VCaP (cell line): ENCODE measurements at regions not wholly inside any gene's neighbourhood (a gene's known extent, or its start where the extent isn't known, plus 50 kb on each side); places are given as distances from the start of the nearest gene placed in this dataset.

Experiments used
- H3K27ac ChIP-seq: fragments of 450-650 bp; 2 replicates; pipeline ENCODE4 v1.5.1; 2017
- CTCF ChIP-seq: fragments of 450-650 bp; conservative IDR thresholded peaks from 2 replicates; pipeline ENCODE4 v1.5.1; 2017; ENCODE audit warnings: mild to moderate bottlenecking, moderate library complexity

DNA sequence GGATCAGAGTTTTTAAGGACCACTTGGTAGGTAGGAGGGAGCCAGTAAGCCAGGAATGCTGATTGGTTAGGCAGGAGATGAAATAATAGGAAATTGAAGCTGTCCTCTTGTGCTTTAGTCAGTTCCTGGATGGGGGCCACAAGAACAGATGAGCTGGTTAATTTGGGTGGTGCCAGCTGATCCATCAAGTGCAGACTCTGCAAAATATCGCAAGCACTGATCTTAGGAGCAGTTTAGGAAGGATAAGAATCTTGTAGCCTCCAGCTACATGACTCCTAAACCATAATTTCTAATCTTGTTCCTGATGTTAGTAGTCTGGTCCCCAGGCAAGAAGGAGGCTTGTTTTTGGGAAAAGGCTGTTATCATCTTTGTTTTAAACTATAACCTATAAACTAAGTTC lies 117.9 kb upstream of the GPR12 start:
- TF ChIP-seq CTCF, result no peak
- no peak overlapping the region for H3K27ac ChIP-seq

DNA sequence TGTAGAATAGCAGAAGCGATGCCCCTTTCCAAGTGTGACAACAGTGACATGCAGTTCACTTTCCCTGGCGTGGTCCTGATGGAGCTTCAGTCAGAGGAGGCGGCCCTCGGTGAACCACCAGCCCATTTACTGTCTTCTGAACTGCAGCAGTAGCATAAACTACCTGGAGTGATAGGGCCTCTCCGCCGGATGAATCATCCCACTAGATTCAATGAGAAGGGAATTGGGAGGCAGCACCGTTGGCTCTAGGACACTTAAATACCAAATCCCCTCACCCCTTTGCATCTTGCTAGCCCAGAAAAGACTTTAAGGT lies 112.8 kb upstream of the GPR12 start:
- H3K27ac ChIP-seq, result no peak overlapping the region
- TF ChIP-seq CTCF, result no peak

DNA sequence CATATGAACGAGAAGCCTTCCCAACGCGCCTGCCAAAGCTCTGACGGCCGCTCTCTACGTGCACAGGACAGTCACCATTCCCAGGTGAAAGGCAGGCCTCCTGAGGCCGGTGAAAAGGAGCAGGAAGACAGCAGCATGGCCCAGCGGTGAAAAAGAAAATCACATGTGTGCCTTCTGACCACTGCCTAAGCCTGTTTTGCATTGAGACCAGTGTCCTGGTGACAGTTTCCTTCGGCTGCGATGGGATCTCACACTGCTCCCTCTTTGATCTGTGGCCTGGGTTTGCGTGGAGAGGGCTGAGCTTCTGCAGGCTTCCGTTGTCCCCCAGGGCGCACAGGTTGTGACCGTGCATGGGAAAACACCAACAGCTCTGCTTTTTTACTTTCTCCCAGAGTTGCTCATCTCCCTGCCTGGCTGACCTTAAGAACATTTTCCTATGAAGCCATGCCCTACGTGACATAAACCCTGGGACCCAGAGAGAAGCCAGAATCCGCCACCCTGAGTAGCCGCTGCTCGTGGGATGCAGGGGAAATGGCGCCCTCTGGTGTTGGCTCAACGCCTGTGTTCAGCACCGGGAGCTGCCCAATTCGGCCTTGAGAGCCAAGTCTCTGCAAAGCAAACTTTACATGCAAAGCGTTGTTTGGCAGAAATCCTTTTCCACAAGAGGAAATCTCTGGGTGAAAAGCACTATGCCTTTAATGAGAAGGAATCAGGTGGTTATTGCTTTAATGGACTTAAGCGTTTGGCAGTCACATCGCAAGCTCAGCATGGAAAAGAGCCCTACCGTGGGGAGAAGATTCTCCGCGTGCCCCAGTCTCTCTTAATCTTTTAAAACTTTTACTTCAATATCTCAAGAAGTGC lies 112.2 kb upstream of the GPR12 start:
- no peak overlapping the region; the same call in 1 of the 2 replicates for H3K27ac ChIP-seq
- peak; percentile 92 for TF ChIP-seq CTCF

DNA sequence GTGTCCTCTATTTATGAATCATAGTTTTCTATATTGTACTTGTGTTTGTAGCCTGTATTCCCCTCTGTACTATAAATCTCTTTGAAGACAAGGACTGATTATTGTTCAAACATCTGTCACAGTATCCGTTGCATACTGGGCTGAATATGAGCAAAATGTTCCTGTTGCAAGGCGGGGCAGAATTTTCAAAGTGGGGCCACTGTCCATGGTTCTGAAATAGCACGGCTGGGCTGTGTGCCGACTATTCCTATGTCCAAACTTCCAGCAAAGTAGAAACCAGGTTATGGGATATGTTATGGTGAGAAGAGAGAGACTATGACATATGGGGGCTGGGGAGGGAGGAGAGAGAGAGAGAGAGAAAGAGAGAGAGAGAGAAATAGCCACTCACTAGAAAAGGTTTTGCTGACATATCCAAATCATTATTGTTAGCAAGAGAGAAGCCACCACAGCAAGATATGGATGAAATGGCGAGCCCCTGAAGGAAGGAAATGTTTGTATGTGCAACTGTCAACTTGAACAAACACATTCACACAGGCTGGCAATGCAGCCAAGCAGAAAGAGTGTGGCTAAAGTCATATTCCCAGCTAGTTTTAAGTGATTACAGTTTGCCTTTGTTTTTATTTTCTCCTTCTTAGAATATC lies 107.0 kb upstream of the GPR12 start:
- H3K27ac ChIP-seq, result no peak overlapping the region
- TF ChIP-seq CTCF, result no peak

GRCh38 chr13:26864576-26864975 lies 104.0 kb upstream of the GPR12 start:
- no peak overlapping the region for H3K27ac ChIP-seq
- TF ChIP-seq CTCF, result no peak

DNA sequence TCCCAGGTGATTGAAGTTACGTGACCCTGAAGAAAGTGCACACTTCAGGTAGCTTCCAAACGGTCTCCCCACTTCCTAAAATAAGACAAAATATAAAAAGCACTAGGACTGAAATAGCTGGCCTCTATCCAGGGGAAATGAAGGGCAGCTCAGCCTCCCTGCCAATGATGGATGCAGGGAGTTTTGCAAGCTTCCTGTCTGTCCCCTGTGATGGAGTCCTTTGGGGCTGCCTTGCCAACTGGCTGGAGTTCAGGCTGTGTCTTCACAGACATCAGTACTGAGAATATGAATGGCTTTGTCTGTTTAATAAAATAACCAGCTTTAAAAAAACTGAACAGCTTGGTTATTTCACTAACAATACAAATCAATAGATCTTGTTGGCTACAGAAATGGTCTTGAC lies 101.4 kb upstream of the GPR12 start:
- peak overlapping the region; percentile 63 for H3K27ac ChIP-seq
- TF ChIP-seq CTCF, result no peak

DNA sequence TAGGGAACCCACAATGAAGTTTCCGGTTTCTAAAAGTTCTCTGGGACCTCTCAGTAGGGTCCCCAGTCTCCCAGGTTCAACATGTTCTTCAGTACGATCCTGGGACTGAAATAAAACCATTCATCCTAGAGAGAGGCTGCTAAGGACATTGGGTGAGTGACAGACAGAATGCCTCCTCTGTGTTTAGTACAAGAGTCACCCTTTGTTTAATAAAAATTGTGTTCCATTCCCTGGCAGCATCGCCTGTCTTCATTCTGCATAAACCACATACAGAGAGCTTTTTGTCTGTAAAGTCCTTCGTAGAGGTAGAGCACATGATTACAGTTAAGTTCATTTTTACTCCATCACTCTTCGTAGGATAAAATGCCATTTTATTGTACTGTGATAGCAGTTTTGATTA lies 95.3 kb upstream of the GPR12 start:
- no peak for TF ChIP-seq CTCF

More for the DNA sequence above, 95.3 kb upstream of the GPR12 start:
- H3K27ac ChIP-seq, result no peak overlapping the region
